ENCODE measurements at regions not wholly inside any gene's neighbourhood (a gene's known extent, or its start where the extent isn't known, plus 50 kb on each side); places are given as distances from the start of the nearest gene placed in this dataset.
"Not testable (repeated sequence)": the region's sequence is repeated elsewhere in the genome, so short reads cannot be mapped to it uniquely, and the experiment has no call there.

DNA sequence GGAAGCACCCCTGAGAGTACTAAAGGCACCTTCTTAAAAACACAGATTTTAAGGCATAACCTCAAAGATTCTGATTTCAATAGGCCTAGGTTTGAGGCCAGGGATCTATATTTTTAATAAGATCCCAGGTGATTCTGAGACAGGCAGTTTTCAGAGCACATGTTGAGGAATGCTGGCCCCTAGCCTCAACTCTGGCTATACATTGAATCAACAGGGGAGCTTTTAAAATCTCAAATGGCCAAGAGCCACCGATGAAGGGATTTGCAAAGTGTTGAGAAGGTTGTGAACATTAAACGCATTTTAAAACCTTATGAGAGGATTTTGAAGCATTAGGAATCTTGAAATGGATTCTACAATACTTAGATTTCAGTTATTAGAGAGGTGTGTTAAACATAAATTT lies 268.8 kb upstream of the ARHGEF26 start:
- no peaks in the 10 kb centered on the region for H3K4me1 ChIP-seq (ENCODE audit: insufficient read depth, insufficient read length)
- TF ChIP-seq ZNF274 (IDR thresholded peaks at IDR 0.05; ENCODE audit: low read depth, low read length) = no peak
- TF ChIP-seq YY1 (IDR thresholded peaks at IDR 0.05; ENCODE audit: insufficient read depth, insufficient read length) = no peak
- TF ChIP-seq SUZ12 (IDR thresholded peaks at IDR 0.05; ENCODE audit: extremely low read depth, insufficient read depth, insufficient read length) = no peak
- no peaks in the 10 kb centered on the region for H3K9me3 ChIP-seq (ENCODE audit: insufficient read depth, low read length)
- H3K9ac ChIP-seq (ENCODE audit: insufficient read length, low read depth) = no peak overlapping the region
- no peak overlapping the region for H3K4me3 ChIP-seq (ENCODE audit: insufficient read length, low read depth)
- no peak for DNase-seq (ENCODE audit: low read depth, low spot score)
- H3K36me3 ChIP-seq (ENCODE audit: insufficient read depth, insufficient read length, low read length) = no peaks in the 10 kb centered on the region
- no peaks in the 10 kb centered on the region for H3K27me3 ChIP-seq (ENCODE audit: insufficient read depth, insufficient read length)

GRCh38 chr3:153853163-153853562 lies 268.0 kb upstream of the ARHGEF26 start:
- Histone ChIP-seq H3K4me3 (ENCODE audit: insufficient read length, low read depth) (no peak overlapping the region), H3K27me3 (ENCODE audit: insufficient read depth, insufficient read length) (no peaks in the 10 kb centered on the region), H3K36me3 (ENCODE audit: insufficient read depth, insufficient read length, low read length) (no peaks in the 10 kb centered on the region), H3K9me3 (ENCODE audit: insufficient read depth, low read length) (no peaks in the 10 kb centered on the region), H3K4me1 (ENCODE audit: insufficient read depth, insufficient read length) (no peaks in the 10 kb centered on the region), H3K9ac (ENCODE audit: insufficient read length, low read depth) (no peak overlapping the region)
- no peak for DNase-seq (ENCODE audit: low read depth, low spot score)
- TF ChIP-seq YY1 (IDR thresholded peaks at IDR 0.05; ENCODE audit: insufficient read depth, insufficient read length) = no peak
- no peak for TF ChIP-seq ZNF274 (IDR thresholded peaks at IDR 0.05; ENCODE audit: low read depth, low read length)
- no peak for TF ChIP-seq SUZ12 (IDR thresholded peaks at IDR 0.05; ENCODE audit: extremely low read depth, insufficient read depth, insufficient read length)

DNA sequence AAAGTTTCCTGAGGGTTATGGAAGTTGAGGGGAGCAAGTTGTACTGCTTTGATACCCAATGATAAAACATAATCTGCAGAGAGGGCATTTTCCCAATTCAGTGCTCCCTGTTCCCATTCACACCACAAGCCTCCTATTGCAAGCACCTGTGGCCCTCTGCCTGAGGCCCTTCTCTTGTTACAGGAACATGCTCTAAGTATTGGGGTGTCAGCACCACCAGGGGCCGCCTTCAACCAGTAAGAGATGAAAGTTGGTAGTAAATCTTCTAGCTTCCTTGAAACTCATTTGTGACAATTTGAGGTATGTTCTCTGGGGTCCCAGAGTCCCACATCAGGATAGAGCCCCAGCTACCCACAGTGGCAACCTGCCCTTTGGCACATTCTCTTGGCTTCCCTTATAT lies 265.4 kb upstream of the ARHGEF26 start:
- no peak overlapping the region for H3K4me3 ChIP-seq (ENCODE audit: insufficient read length, low read depth)
- no peaks in the 10 kb centered on the region for H3K36me3 ChIP-seq (ENCODE audit: insufficient read depth, insufficient read length, low read length)
- no peaks in the 10 kb centered on the region for H3K9me3 ChIP-seq (ENCODE audit: insufficient read depth, low read length)
- H3K4me1 ChIP-seq (ENCODE audit: insufficient read depth, insufficient read length) = no peaks in the 10 kb centered on the region
- DNase-seq (ENCODE audit: low read depth, low spot score) = no peak
- TF ChIP-seq YY1 (IDR thresholded peaks at IDR 0.05; ENCODE audit: insufficient read depth, insufficient read length) = no peak
- no peak for TF ChIP-seq SUZ12 (IDR thresholded peaks at IDR 0.05; ENCODE audit: extremely low read depth, insufficient read depth, insufficient read length)
- H3K27me3 ChIP-seq (ENCODE audit: insufficient read depth, insufficient read length) = no peaks in the 10 kb centered on the region
- no peak overlapping the region for H3K9ac ChIP-seq (ENCODE audit: insufficient read length, low read depth)

- Histone ChIP-seq H3K9ac (ENCODE audit: insufficient read length, low read depth) (no peak overlapping the region), H3K36me3 (ENCODE audit: insufficient read depth, insufficient read length, low read length) (no peaks in the 10 kb centered on the region), H3K27me3 (ENCODE audit: insufficient read depth, insufficient read length) (no peaks in the 10 kb centered on the region), H3K4me3 (ENCODE audit: insufficient read length, low read depth) (no peak overlapping the region), H3K4me1 (ENCODE audit: insufficient read depth, insufficient read length) (no peaks in the 10 kb centered on the region), H3K9me3 (ENCODE audit: insufficient read depth, low read length) (no peaks in the 10 kb centered on the region)
- peak; percentile 6 for DNase-seq (ENCODE audit: low read depth, low spot score)
- TF ChIP-seq YY1 (IDR thresholded peaks at IDR 0.05; ENCODE audit: insufficient read depth, insufficient read length) (no peak), SUZ12 (IDR thresholded peaks at IDR 0.05; ENCODE audit: extremely low read depth, insufficient read depth, insufficient read length) (no peak), ZNF274 (IDR thresholded peaks at IDR 0.05; ENCODE audit: low read depth, low read length) (no peak)
These were observed 264.3 kb upstream of the ARHGEF26 start for GRCh38 chr3:153856932-153857331.

DNA sequence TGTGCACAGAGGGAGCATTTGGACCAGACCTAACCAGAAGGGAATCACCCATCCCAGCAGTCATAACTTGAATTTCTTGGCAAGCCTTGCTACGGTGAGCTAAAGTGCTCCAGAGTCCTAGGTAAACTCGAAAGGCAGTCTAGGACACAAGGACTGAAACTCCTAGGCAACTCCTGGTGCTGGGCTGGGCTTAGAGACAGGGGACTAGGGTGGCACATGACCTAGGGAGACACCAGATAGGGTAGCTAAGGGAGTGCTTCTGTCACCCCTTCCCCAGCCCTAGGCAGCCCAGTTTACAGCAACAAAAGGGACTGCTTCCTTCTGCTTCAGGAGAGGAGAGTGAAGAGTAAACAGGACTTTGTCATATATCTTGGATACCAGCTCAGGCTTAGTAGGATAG lies 256.4 kb upstream of the ARHGEF26 start:
- no peak for DNase-seq (ENCODE audit: low read depth, low spot score)
- Histone ChIP-seq H3K36me3 (ENCODE audit: insufficient read depth, insufficient read length, low read length) (no peaks in the 10 kb centered on the region), H3K27me3 (ENCODE audit: insufficient read depth, insufficient read length) (no peaks in the 10 kb centered on the region), H3K4me1 (ENCODE audit: insufficient read depth, insufficient read length) (no peaks in the 10 kb centered on the region), H3K9ac (ENCODE audit: insufficient read length, low read depth) (no peak overlapping the region), H3K4me3 (ENCODE audit: insufficient read length, low read depth) (no peak overlapping the region), H3K9me3 (ENCODE audit: insufficient read depth, low read length) (no peaks in the 10 kb centered on the region)
- TF ChIP-seq SUZ12 (IDR thresholded peaks at IDR 0.05; ENCODE audit: extremely low read depth, insufficient read depth, insufficient read length) = no peak
- TF ChIP-seq ZNF274 (IDR thresholded peaks at IDR 0.05; ENCODE audit: low read depth, low read length) = no peak

DNA sequence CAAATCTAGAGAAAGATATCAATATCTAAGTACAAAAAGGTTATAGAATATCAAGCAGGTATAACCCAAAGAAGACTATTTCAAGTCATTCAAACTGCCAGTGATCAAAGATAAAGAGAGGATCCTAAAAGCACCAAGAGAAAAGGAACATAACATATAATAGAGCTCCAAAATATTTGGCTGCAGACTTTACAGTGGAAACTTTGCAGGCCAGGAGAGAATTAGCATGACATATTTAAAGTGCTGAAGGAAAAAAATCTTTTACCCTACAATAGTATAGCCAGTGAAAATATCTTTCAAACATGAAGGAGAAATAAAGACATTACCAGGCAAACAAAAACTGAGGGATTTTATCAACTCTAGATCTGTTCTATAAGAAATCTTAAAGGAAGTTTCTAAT lies 254.3 kb upstream of the ARHGEF26 start:
- H3K27me3 ChIP-seq (ENCODE audit: insufficient read depth, insufficient read length) = no peaks in the 10 kb centered on the region
- no peaks in the 10 kb centered on the region for H3K36me3 ChIP-seq (ENCODE audit: insufficient read depth, insufficient read length, low read length)
- DNase-seq (ENCODE audit: low read depth, low spot score) = no peak
- TF ChIP-seq ZNF274 (IDR thresholded peaks at IDR 0.05; ENCODE audit: low read depth, low read length) (no peak), YY1 (IDR thresholded peaks at IDR 0.05; ENCODE audit: insufficient read depth, insufficient read length) (no peak), SUZ12 (IDR thresholded peaks at IDR 0.05; ENCODE audit: extremely low read depth, insufficient read depth, insufficient read length) (no peak)
- no peaks in the 10 kb centered on the region for H3K4me1 ChIP-seq (ENCODE audit: insufficient read depth, insufficient read length)
- H3K9me3 ChIP-seq (ENCODE audit: insufficient read depth, low read length) = no peaks in the 10 kb centered on the region
- no peak overlapping the region for H3K9ac ChIP-seq (ENCODE audit: insufficient read length, low read depth)
- no peak overlapping the region for H3K4me3 ChIP-seq (ENCODE audit: insufficient read length, low read depth)

- not testable (repeated sequence) for DNase-seq (ENCODE audit: low read depth, low spot score); H3K27me3 ChIP-seq (ENCODE audit: insufficient read depth, insufficient read length); H3K9ac ChIP-seq (ENCODE audit: insufficient read length, low read depth)
These were observed 246.8 kb upstream of the ARHGEF26 start for GRCh38 chr3:153874348-153874747.

GRCh38 chr3:153880493-153880892 lies 240.7 kb upstream of the ARHGEF26 start:
- no peak overlapping the region for H3K4me3 ChIP-seq (ENCODE audit: insufficient read length, low read depth)
- H3K4me1 ChIP-seq (ENCODE audit: insufficient read depth, insufficient read length) = no peaks in the 10 kb centered on the region
- TF ChIP-seq SUZ12 (IDR thresholded peaks at IDR 0.05; ENCODE audit: extremely low read depth, insufficient read depth, insufficient read length) (no peak), ZNF274 (IDR thresholded peaks at IDR 0.05; ENCODE audit: low read depth, low read length) (no peak), YY1 (IDR thresholded peaks at IDR 0.05; ENCODE audit: insufficient read depth, insufficient read length) (no peak)
- no peaks in the 10 kb centered on the region for H3K27me3 ChIP-seq (ENCODE audit: insufficient read depth, insufficient read length)
- no peaks in the 10 kb centered on the region for H3K36me3 ChIP-seq (ENCODE audit: insufficient read depth, insufficient read length, low read length)
- DNase-seq (ENCODE audit: low read depth, low spot score) = no peak
- H3K9ac ChIP-seq (ENCODE audit: insufficient read length, low read depth) = no peak overlapping the region
- H3K9me3 ChIP-seq (ENCODE audit: insufficient read depth, low read length) = no peaks in the 10 kb centered on the region

More at GRCh38 chr3:153874348-153874747, 246.8 kb upstream of the ARHGEF26 start:
- H3K4me1 ChIP-seq (ENCODE audit: insufficient read depth, insufficient read length); H3K9me3 ChIP-seq (ENCODE audit: insufficient read depth, low read length); H3K4me3 ChIP-seq (ENCODE audit: insufficient read length, low read depth); H3K36me3 ChIP-seq (ENCODE audit: insufficient read depth, insufficient read length, low read length): not testable (repeated sequence)

Data from NT2/D1 (cell line).